ENCODE measurements at regions not wholly inside any gene's neighbourhood (a gene's known extent, or its start where the extent isn't known, plus 50 kb on each side); places are given as distances from the start of the nearest gene placed in this dataset.

DNA sequence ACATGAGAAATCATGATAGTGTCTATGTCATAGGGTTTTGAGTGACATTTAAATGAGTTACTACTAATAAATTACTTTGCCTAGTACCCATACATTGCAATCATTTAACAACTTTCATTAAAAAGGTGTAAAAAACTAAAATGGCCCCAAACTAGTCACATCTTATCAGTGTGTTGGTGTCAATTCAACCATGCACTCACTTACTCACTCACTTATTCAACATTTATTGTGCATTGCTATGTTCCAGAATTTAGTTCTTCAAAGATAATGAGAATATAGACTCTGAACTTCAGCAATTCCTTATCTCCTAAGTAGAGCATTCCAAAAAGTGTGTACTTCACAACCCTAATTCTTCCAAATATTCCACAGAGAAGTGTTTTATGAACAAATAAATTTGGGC lies 965.7 kb downstream of the REEP3 start:
- no peak for TF ChIP-seq EZH2 (IDR thresholded peaks at IDR 0.05; ENCODE audit: borderline replicate concordance, low read length)
- TF ChIP-seq CTCF (IDR thresholded peaks at IDR 0.05; ENCODE audit: low read length), result no peak

DNA sequence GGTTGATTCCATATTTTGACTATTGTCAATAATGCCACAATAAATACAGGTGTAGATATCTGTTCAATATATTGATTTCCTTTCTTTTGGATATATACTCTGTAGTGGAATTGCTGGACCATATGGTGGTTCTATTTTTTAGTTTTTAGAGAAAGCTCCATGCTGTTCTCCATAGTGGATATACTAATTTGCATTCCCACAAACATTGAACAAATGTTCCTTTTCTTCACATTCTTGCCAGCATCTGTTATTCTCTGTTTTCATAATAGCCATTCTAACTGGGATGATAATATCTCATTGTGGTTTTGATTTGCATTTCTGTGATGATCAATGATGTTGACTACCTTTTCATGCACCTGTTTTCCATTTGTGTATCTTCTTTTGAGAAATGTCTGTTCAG lies 973.7 kb downstream of the REEP3 start:
- TF ChIP-seq EZH2 (IDR thresholded peaks at IDR 0.05; ENCODE audit: borderline replicate concordance, low read length), result no peak
- TF ChIP-seq CTCF (IDR thresholded peaks at IDR 0.05; ENCODE audit: low read length), result no peak
- Histone ChIP-seq H3K27me3 (ENCODE audit: insufficient read depth, low read length) (no peaks in the 10 kb centered on the region), H4K20me1 (ENCODE audit: insufficient read depth, low read length) (no peaks in the 10 kb centered on the region), H3F3A (ENCODE audit: insufficient read depth, low read length) (no peaks in the 10 kb centered on the region), H3K9me2 (ENCODE audit: low read depth, low read length) (no peaks in the 10 kb centered on the region), H3K9ac (ENCODE audit: low read length) (no peak overlapping the region), H3K36me3 (ENCODE audit: insufficient read depth, low read length) (no peaks in the 10 kb centered on the region), H3K4me2 (ENCODE audit: low read length) (no peak overlapping the region), H3K9me3 (ENCODE audit: low read length) (no peaks in the 10 kb centered on the region), H2AFZ (ENCODE audit: low read length) (no peak overlapping the region), H3K79me2 (ENCODE audit: insufficient read depth, low read length) (no peaks in the 10 kb centered on the region), H3K27ac (ENCODE audit: low read depth, low read length, poor library complexity, severe bottlenecking) (no peak overlapping the region), H3K4me1 (ENCODE audit: insufficient read depth, low read length, severe bottlenecking) (no peaks in the 10 kb centered on the region), H3K4me3 (ENCODE audit: low read depth, low read length, poor library complexity, severe bottlenecking) (no peak overlapping the region)

More for the DNA sequence above, 965.7 kb downstream of the REEP3 start:
- no peaks in the 10 kb centered on the region for H3K4me1 ChIP-seq (ENCODE audit: insufficient read depth, low read length, severe bottlenecking)
- no peaks in the 10 kb centered on the region for H3F3A ChIP-seq (ENCODE audit: insufficient read depth, low read length)
- no peaks in the 10 kb centered on the region for H3K9me3 ChIP-seq (ENCODE audit: low read length)
- no peak overlapping the region for H2AFZ ChIP-seq (ENCODE audit: low read length)
- no peak overlapping the region for H3K27ac ChIP-seq (ENCODE audit: low read depth, low read length, poor library complexity, severe bottlenecking)
- H3K4me3 ChIP-seq (ENCODE audit: low read depth, low read length, poor library complexity, severe bottlenecking), result no peak overlapping the region
- H3K4me2 ChIP-seq (ENCODE audit: low read length), result no peak overlapping the region
- H3K27me3 ChIP-seq (ENCODE audit: insufficient read depth, low read length), result no peaks in the 10 kb centered on the region
- H4K20me1 ChIP-seq (ENCODE audit: insufficient read depth, low read length), result no peaks in the 10 kb centered on the region
- H3K79me2 ChIP-seq (ENCODE audit: insufficient read depth, low read length), result no peaks in the 10 kb centered on the region
- no peaks in the 10 kb centered on the region for H3K9me2 ChIP-seq (ENCODE audit: low read depth, low read length)
- H3K36me3 ChIP-seq (ENCODE audit: insufficient read depth, low read length), result no peaks in the 10 kb centered on the region
- no peak overlapping the region for H3K9ac ChIP-seq (ENCODE audit: low read length)

DNA sequence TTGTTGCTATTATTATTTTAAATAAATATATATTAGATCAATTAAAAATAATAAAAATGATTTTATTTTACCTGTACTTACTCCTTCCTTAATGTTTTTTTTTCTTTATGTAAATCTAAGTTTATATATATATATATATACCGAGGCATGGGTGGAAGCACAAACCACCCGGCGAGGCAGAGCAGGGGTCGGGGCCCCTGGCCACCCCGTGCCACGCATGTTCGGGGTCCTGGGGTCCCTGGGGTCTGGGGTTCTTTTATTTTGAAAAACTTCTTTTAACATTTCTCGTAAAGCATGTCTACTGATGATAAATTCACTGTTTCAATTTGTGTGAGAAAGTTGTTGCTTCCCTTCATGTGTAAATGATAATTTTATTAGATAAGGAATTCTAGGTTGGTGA lies 976.1 kb downstream of the REEP3 start:
- no peak overlapping the region for H3K27ac ChIP-seq (ENCODE audit: low read depth, low read length, poor library complexity, severe bottlenecking)
- H2AFZ ChIP-seq (ENCODE audit: low read length), result no peak overlapping the region
- no peaks in the 10 kb centered on the region for H3K9me2 ChIP-seq (ENCODE audit: low read depth, low read length)
- no peak overlapping the region for H3K4me2 ChIP-seq (ENCODE audit: low read length)
- TF ChIP-seq CTCF (IDR thresholded peaks at IDR 0.05; ENCODE audit: low read length), result no peak
- H3K9me3 ChIP-seq (ENCODE audit: low read length), result no peaks in the 10 kb centered on the region
- H3K4me1 ChIP-seq (ENCODE audit: insufficient read depth, low read length, severe bottlenecking), result no peaks in the 10 kb centered on the region
- no peaks in the 10 kb centered on the region for H3F3A ChIP-seq (ENCODE audit: insufficient read depth, low read length)
- H4K20me1 ChIP-seq (ENCODE audit: insufficient read depth, low read length), result no peaks in the 10 kb centered on the region
- H3K36me3 ChIP-seq (ENCODE audit: insufficient read depth, low read length), result no peaks in the 10 kb centered on the region
- no peak overlapping the region for H3K4me3 ChIP-seq (ENCODE audit: low read depth, low read length, poor library complexity, severe bottlenecking)
- no peaks in the 10 kb centered on the region for H3K27me3 ChIP-seq (ENCODE audit: insufficient read depth, low read length)
- H3K9ac ChIP-seq (ENCODE audit: low read length), result no peak overlapping the region
- no peaks in the 10 kb centered on the region for H3K79me2 ChIP-seq (ENCODE audit: insufficient read depth, low read length)
